ENCODE measurements at regions not wholly inside any gene's neighbourhood (a gene's known extent, or its start where the extent isn't known, plus 50 kb on each side); places are given as distances from the start of the nearest gene placed in this dataset.

DNA sequence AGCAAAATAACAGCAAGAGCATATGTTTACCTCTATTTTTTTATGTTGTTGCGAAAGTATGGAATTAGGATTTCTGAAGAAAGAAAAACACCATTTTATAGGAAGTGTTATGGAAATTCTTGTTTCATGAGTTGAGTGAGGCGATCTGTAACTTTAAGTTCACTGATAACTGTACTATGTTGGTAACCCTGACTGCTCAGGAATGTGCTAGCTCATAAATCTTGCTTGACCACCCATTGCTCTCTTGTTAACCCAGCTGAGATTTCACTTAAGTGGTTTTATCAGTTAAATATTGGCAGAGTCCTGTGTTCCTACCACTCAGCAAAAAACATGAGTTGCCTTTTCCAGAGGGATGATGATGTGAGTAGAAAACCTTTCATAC lies 91.1 kb upstream of the STARD4 start:
- TF ChIP-seq GATA3 (IDR thresholded peaks at IDR 0.05; ENCODE audit: low read depth, low read length) (no peak), GATA2 (IDR thresholded peaks at IDR 0.05; ENCODE audit: low read depth, low read length) (no peak)

- TF ChIP-seq GATA3 (IDR thresholded peaks at IDR 0.05; ENCODE audit: low read depth, low read length) (no peak), GATA2 (IDR thresholded peaks at IDR 0.05; ENCODE audit: low read depth, low read length) (no peak)
Measured at GRCh38 chr5:111602817-111603445, 90.6 kb upstream of the STARD4 start.

GRCh38 chr5:111598996-111599395 lies 86.7 kb upstream of the STARD4 start:
- TF ChIP-seq GATA2 (IDR thresholded peaks at IDR 0.05; ENCODE audit: low read depth, low read length) (no peak), GATA3 (IDR thresholded peaks at IDR 0.05; ENCODE audit: low read depth, low read length) (no peak)

DNA sequence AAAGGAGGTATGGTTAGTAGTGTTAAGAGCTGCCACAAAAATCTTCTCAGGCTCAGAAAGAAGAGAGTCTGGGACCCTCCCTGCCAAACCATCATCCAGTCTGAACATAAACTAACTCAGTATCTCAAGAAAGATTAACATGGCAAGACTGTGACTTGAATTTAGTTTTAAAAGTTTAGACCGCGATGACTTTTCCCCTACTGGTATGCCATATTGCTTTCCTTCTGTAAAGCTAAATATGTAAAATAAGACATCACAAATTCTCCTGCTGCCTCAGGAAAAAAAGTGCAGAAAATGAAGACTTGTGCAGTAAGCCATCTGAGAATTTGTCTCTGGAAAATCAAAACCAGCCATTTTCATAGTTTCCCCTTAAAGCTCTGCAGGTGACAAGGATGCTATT lies 85.2 kb upstream of the STARD4 start:
- TF ChIP-seq GATA2 (IDR thresholded peaks at IDR 0.05; ENCODE audit: low read depth, low read length) (no peak), GATA3 (IDR thresholded peaks at IDR 0.05; ENCODE audit: low read depth, low read length) (no peak)

- TF ChIP-seq GATA2 (IDR thresholded peaks at IDR 0.05; ENCODE audit: low read depth, low read length), result no peak
- no peak for TF ChIP-seq GATA3 (IDR thresholded peaks at IDR 0.05; ENCODE audit: low read depth, low read length)
Measured at GRCh38 chr5:111596705-111597104, 84.4 kb upstream of the STARD4 start.

- TF ChIP-seq GATA3 (IDR thresholded peaks at IDR 0.05; ENCODE audit: low read depth, low read length) (no peak), GATA2 (IDR thresholded peaks at IDR 0.05; ENCODE audit: low read depth, low read length) (no peak)
Measured at GRCh38 chr5:111595425-111595824, 83.1 kb upstream of the STARD4 start.

GRCh38 chr5:111589316-111589715 lies 77.0 kb upstream of the STARD4 start:
- no peak for TF ChIP-seq GATA3 (IDR thresholded peaks at IDR 0.05; ENCODE audit: low read depth, low read length)
- TF ChIP-seq GATA2 (IDR thresholded peaks at IDR 0.05; ENCODE audit: low read depth, low read length), result no peak

- no peak for TF ChIP-seq GATA3 (IDR thresholded peaks at IDR 0.05; ENCODE audit: low read depth, low read length)
- TF ChIP-seq GATA2 (IDR thresholded peaks at IDR 0.05; ENCODE audit: low read depth, low read length), result no peak
Measured at GRCh38 chr5:111587728-111588127, 75.4 kb upstream of the STARD4 start.

DNA sequence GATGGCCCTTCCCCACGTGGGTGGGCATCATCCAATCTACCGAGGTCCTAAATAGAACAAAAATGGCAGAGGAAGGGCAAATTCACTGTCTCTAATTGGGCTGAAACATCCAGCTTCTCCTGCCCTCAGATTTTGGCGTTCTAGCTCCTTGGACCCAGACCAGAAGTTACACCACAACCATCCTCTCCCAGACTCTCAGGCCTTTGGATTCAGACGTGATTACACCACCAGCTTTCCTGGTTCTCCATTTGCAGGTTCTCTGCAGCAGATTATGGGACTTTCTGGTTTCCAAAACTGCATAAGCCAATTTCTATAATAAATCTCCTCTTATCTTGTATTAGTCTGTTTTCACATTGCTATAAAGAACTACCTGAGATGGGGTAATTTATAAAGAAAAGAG lies 73.6 kb upstream of the STARD4 start:
- TF ChIP-seq GATA3 (IDR thresholded peaks at IDR 0.05; ENCODE audit: low read depth, low read length), result no peak
- TF ChIP-seq GATA2 (IDR thresholded peaks at IDR 0.05; ENCODE audit: low read depth, low read length), result no peak

DNA sequence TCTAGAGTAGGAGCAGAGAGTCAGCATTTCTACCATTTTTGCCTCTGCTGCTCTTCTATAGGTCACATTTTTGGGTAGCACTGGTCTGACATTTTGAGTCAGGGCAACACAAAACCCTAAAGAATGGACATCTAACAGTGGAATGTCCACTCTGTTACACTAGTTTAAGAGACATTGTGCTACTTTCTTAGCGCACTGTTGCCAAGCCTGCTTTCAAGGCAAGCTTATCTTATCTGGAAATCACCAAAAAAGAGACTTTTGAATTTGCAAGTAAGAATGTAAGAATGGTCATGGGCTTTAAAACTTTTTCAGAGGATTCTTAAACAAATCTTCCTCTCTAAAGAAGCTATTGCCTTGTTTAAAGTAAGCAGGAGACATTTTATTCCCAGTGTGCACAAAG lies 73.0 kb upstream of the STARD4 start:
- TF ChIP-seq GATA3 (IDR thresholded peaks at IDR 0.05; ENCODE audit: low read depth, low read length), result no peak

DNA sequence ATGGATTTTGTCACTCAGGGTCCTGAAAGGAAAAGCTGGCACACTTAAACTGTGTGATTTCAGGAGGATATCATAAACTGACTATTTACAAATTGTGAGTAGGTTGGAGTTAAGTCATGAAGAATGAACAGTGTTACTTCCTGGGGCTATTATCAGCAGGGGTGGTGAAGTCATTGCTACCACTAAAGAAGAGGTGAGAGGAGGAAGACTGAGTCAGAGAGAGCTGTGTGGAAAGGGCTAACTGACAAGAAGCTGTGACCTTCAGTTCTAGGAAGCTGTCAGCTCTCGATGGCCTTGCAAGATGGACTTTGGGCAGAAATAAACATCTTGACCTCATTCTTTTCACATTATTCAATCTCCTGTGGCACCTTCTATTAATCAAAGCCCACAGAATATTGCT lies 72.3 kb upstream of the STARD4 start:
- TF ChIP-seq GATA3 (IDR thresholded peaks at IDR 0.05; ENCODE audit: low read depth, low read length), result no peak
- no peak for TF ChIP-seq GATA2 (IDR thresholded peaks at IDR 0.05; ENCODE audit: low read depth, low read length)

DNA sequence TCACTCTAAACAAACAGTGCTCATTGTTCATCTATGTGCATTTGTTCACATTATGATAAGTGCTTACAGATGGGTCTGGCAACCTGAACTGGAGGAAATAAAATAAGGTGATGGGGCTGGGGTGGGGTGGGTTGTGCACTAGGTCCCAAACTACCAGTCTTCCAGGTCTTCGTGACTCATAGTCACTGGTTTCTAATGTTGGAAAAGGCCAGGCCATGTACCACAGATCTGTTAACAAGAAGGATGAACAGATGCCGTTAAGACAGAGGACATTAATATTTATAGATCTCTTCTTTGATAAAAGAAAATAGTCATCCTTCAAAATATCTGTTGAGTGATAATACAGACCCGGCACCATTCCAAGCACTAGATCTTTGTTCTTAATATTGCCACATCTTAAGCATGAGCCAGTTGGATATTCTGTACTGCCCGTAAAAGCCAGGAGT lies 71.4 kb upstream of the STARD4 start:
- no peak for TF ChIP-seq GATA3 (IDR thresholded peaks at IDR 0.05; ENCODE audit: low read depth, low read length)
- no peak for TF ChIP-seq GATA2 (IDR thresholded peaks at IDR 0.05; ENCODE audit: low read depth, low read length)

DNA sequence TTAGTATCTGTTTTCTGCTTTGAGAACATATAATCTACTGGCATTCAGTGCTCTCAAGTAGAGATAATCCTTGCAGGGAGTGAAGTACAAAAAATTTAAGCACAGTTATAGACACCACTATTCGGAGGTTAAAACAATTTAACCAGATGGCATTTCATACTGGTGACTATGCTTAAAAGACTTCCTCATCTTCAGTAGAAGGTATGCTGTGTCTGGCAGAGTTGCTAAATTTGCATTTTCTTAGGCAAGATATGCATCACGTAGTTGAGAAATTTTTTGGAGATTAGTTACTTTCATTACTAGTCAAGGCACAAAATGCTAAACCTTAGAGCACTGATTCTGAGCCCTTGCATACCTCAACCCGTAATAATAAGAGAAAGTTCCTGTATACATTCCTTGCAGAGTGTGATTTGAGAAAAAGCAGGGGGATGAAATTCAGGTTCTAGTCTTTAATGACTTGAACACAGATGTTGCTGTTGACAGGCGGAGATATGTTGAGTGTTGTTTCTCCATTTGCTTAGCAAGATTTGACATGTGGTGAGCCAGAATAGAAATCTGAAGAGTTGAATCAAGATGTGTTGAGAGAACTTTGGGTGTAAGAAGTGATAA lies 70.8 kb upstream of the STARD4 start:
- no peak for TF ChIP-seq GATA3 (IDR thresholded peaks at IDR 0.05; ENCODE audit: low read depth, low read length)
- TF ChIP-seq GATA2 (IDR thresholded peaks at IDR 0.05; ENCODE audit: low read depth, low read length), result no peak

GRCh38 chr5:111582451-111582850 lies 70.1 kb upstream of the STARD4 start:
- TF ChIP-seq GATA2 (IDR thresholded peaks at IDR 0.05; ENCODE audit: low read depth, low read length) (no peak), GATA3 (IDR thresholded peaks at IDR 0.05; ENCODE audit: low read depth, low read length) (no peak)

- TF ChIP-seq GATA3 (IDR thresholded peaks at IDR 0.05; ENCODE audit: low read depth, low read length) (no peak), GATA2 (IDR thresholded peaks at IDR 0.05; ENCODE audit: low read depth, low read length) (no peak)
Measured at GRCh38 chr5:111580956-111581355, 68.6 kb upstream of the STARD4 start.

- no peak for TF ChIP-seq GATA2 (IDR thresholded peaks at IDR 0.05; ENCODE audit: low read depth, low read length)
- TF ChIP-seq GATA3 (IDR thresholded peaks at IDR 0.05; ENCODE audit: low read depth, low read length), result no peak
Measured at GRCh38 chr5:111574311-111574710, 62.0 kb upstream of the STARD4 start.

Data from SH-SY5Y (cell line).